ENCODE measurements at regions not wholly inside any gene's neighbourhood (a gene's known extent, or its start where the extent isn't known, plus 50 kb on each side); places are given as distances from the start of the nearest gene placed in this dataset.

- TF ChIP-seq E2F1 (CRISPR knock-in tag; IDR thresholded peaks at IDR 0.05), result no peak
- TF ChIP-seq CTCF (IDR thresholded peaks at IDR 0.05), result no peak
- TF ChIP-seq ZNF423 (CRISPR knock-in tag; IDR thresholded peaks at IDR 0.05), result no peak
- TF ChIP-seq E2F5 (CRISPR knock-in tag; IDR thresholded peaks at IDR 0.05), result no peak
- TF ChIP-seq ATF2 (CRISPR knock-in tag; IDR thresholded peaks at IDR 0.05; ENCODE audit: borderline replicate concordance, low read depth), result no peak
- TF ChIP-seq USF2 (CRISPR knock-in tag; IDR thresholded peaks at IDR 0.05), result no peak
- TF ChIP-seq ETV6 (CRISPR knock-in tag; IDR thresholded peaks at IDR 0.05), result no peak
- TF ChIP-seq NFYB (CRISPR knock-in tag; conservative IDR thresholded peaks at IDR 0.05; ENCODE audit: low read depth), result no peak
- no peak for TF ChIP-seq ZNF425 (CRISPR knock-in tag; conservative IDR thresholded peaks at IDR 0.05)
- TF ChIP-seq TEAD4 (CRISPR knock-in tag; IDR thresholded peaks at IDR 0.05), result no peak
- no peak for TF ChIP-seq FOXP1 (CRISPR knock-in tag; IDR thresholded peaks at IDR 0.05; ENCODE audit: borderline replicate concordance)
- no peak for TF ChIP-seq NFE2L1 (CRISPR knock-in tag; IDR thresholded peaks at IDR 0.05)
These were observed 474.2 kb upstream of the KIRREL3 start for GRCh38 chr11:127474766-127475165.

All from WTC11 (cell line).